IMR-90 (cell line): ENCODE measurements at regions not wholly inside any gene's neighbourhood (a gene's known extent, or its start where the extent isn't known, plus 50 kb on each side); places are given as distances from the start of the nearest gene placed in this dataset.

Source experiments
- ATAC-seq: fragments of 200-7000 bp; cut with Tn5 transposase; 2 replicates; pipeline ENCODE4 v1.9.1; 2020; ENCODE audit warnings: low read depth, mild to moderate bottlenecking, moderate library complexity
- BruUV-seq: library from RNA; stranded (reverse); fragments of 400-500 nt; replicated peaks from 2 replicates; lab custom pipeline; 2021; lab: Mats Ljungman, UMichigan
- CTCF ChIA-PET: fragments of 300-600 bp; formaldehyde crosslinking; extraction: SDS; loops from one replicate; lab custom pipeline; 2021; ENCODE audit warnings: antibody characterized with exemption; lab: Yijun Ruan, JAX
- POLR2A ChIA-PET: fragments of 300-600 bp; sonication (Branson Sonifier 250); formaldehyde crosslinking; loops from one replicate; lab custom pipeline; 2022; ENCODE audit warnings: antibody characterized with exemption; ENCODE audit not compliant: unreplicated experiment; lab: Charles Lee
- DNase-seq: peaks from one replicate; pipeline ENCODE4 v3.0.0; 2013
- H2AFZ ChIP-seq: replicated peaks from 2 replicates; pipeline ENCODE3; 2013; ENCODE audit warnings: low read length, mild to moderate bottlenecking; ENCODE audit not compliant: poor library complexity
- H2AK5ac ChIP-seq: 2 replicates; pipeline ENCODE4 v1.6.1; 2013; ENCODE audit warnings: low read depth, low read length, inconsistent platforms
- H2AK9ac ChIP-seq: replicated peaks from 2 replicates; pipeline ENCODE3; 2013; ENCODE audit warnings: mild to moderate bottlenecking, low read depth, low read length, moderate library complexity; ENCODE audit not compliant: poor library complexity
- H2BK120ac ChIP-seq: 2 replicates; pipeline ENCODE4 v1.6.1; 2013; ENCODE audit warnings: low read depth, low read length, inconsistent platforms
- H2BK15ac ChIP-seq: 3 replicates; pipeline ENCODE4 v1.6.1; 2013; ENCODE audit warnings: low read depth, low read length, inconsistent platforms
- H2BK20ac ChIP-seq: 2 replicates; pipeline ENCODE4 v1.6.1; 2013; ENCODE audit warnings: low read depth, mild to moderate bottlenecking, inconsistent platforms, low read length, moderate library complexity
- H2BK5ac ChIP-seq: 2 replicates; pipeline ENCODE4 v1.6.1; 2013; ENCODE audit warnings: mild to moderate bottlenecking, low read depth, low read length, inconsistent platforms; ENCODE audit not compliant: poor library complexity, severe bottlenecking
- H3K14ac ChIP-seq: replicated peaks from 2 replicates; pipeline ENCODE4 v1.6.1; 2013; ENCODE audit warnings: low read depth, low read length, inconsistent platforms
- H3K18ac ChIP-seq: 2 replicates; pipeline ENCODE4 v1.6.1; 2013; ENCODE audit warnings: low read depth, low read length, control low read depth
- H3K23ac ChIP-seq: 2 replicates; pipeline ENCODE4 v1.6.1; 2013; ENCODE audit warnings: low read depth, low read length, inconsistent platforms
- H3K27ac ChIP-seq: 2 replicates; pipeline ENCODE4 v1.5.1; 2013; ENCODE audit warnings: mild to moderate bottlenecking, control low read depth, low read length; ENCODE audit not compliant: insufficient read depth
- H3K27me3 ChIP-seq: 2 replicates; pipeline ENCODE4 v1.6.1; 2013; ENCODE audit warnings: low read length; ENCODE audit not compliant: control insufficient read depth, insufficient read depth
- H3K36me3 ChIP-seq: 2 replicates; pipeline ENCODE4 v1.6.1; 2013; ENCODE audit warnings: low read length, mixed read lengths; ENCODE audit not compliant: control insufficient read depth, insufficient read depth
- H3K4ac ChIP-seq: 2 replicates; pipeline ENCODE4 v1.6.1; 2013; ENCODE audit warnings: low read depth, low read length, inconsistent platforms
- H3K4me1 ChIP-seq: 2 replicates; pipeline ENCODE4 v1.6.1; 2013; ENCODE audit warnings: low read length, mixed read lengths; ENCODE audit not compliant: control insufficient read depth, insufficient read depth
- H3K4me2 ChIP-seq: 2 replicates; pipeline ENCODE4 v1.6.1; 2013; ENCODE audit warnings: low read depth, mild to moderate bottlenecking, control low read depth, low read length, moderate library complexity
- H3K4me3 ChIP-seq: 2 replicates; pipeline ENCODE4 v1.5.1; 2013; ENCODE audit warnings: low read depth, mild to moderate bottlenecking, control low read depth, low read length, moderate library complexity; ENCODE audit not compliant: insufficient read depth
- H3K56ac ChIP-seq: 2 replicates; pipeline ENCODE4 v1.6.1; 2013; ENCODE audit warnings: low read length, inconsistent platforms; ENCODE audit not compliant: insufficient read depth; ENCODE audit errors: extremely low read depth
- H3K79me1 ChIP-seq, 2 experiments: 2 replicates each; pipeline ENCODE4 v1.6.1; 2013; ENCODE audit warnings: low read length in 2 of 2, inconsistent platforms in 1 of 2, low read depth in 1 of 2
- H3K9ac ChIP-seq: 2 replicates; pipeline ENCODE4 v1.6.1; 2013; ENCODE audit warnings: low read depth, low read length, control low read depth
- H3K9me1 ChIP-seq: 2 replicates; pipeline ENCODE4 v1.6.1; 2013; ENCODE audit warnings: low read length, inconsistent platforms; ENCODE audit not compliant: insufficient read depth
- H3K9me3 ChIP-seq: 2 replicates; pipeline ENCODE4 v1.6.1; 2013; ENCODE audit warnings: low read length; ENCODE audit not compliant: control insufficient read depth, insufficient read depth
- H4K20me1 ChIP-seq: 2 replicates; pipeline ENCODE4 v1.6.1; 2013; ENCODE audit warnings: low read length, inconsistent platforms; ENCODE audit not compliant: insufficient read depth
- H4K5ac ChIP-seq: 2 replicates; pipeline ENCODE4 v1.6.1; 2013; ENCODE audit warnings: mild to moderate bottlenecking, low read depth, low read length, control low read depth
- H4K8ac ChIP-seq, 2 experiments: 2 replicates each; pipeline ENCODE4 v1.6.1; 2013; ENCODE audit warnings: low read depth in 2 of 2, low read length in 2 of 2, control low read depth in 1 of 2, inconsistent platforms in 1 of 2
- H4K91ac ChIP-seq: 2 replicates; pipeline ENCODE4 v1.6.1; 2013; ENCODE audit warnings: low read depth, low read length, inconsistent platforms; ENCODE audit not compliant: insufficient read depth
- BHLHE40 ChIP-seq: fragments of 150-350 bp; IDR thresholded peaks from 2 replicates; pipeline ENCODE4 v1.6.1; 2016; ENCODE audit warnings: mild to moderate bottlenecking, low read depth, low read length
- CEBPB ChIP-seq: IDR thresholded peaks from 2 replicates; pipeline ENCODE4 v1.6.1; 2012; ENCODE audit warnings: low read depth, low read length, improper control_type of control experiment
- CHD1 ChIP-seq: IDR thresholded peaks from 2 replicates; pipeline ENCODE4 v1.6.1; 2012; ENCODE audit warnings: low read depth, low read length, improper control_type of control experiment
- CTCF ChIP-seq: conservative IDR thresholded peaks from 2 replicates; pipeline ENCODE4 v1.5.1; 2012; ENCODE audit warnings: mild to moderate bottlenecking, low read depth, low read length, improper control_type of control experiment
- FOS ChIP-seq: fragments of 150-350 bp; IDR thresholded peaks from 2 replicates; pipeline ENCODE4 v1.6.1; 2016; ENCODE audit warnings: low read depth, low read length
- MAFK ChIP-seq: IDR thresholded peaks from 2 replicates; pipeline ENCODE4 v1.6.1; 2012; ENCODE audit warnings: low read depth, low read length, improper control_type of control experiment
- MAZ ChIP-seq: IDR thresholded peaks from 2 replicates; pipeline ENCODE4 v1.6.1; 2012; ENCODE audit warnings: low read depth, mild to moderate bottlenecking, low read length, improper control_type of control experiment, moderate library complexity, borderline replicate concordance
- MXI1 ChIP-seq: IDR thresholded peaks from 2 replicates; pipeline ENCODE4 v1.6.1; 2012; ENCODE audit warnings: low read depth, mild to moderate bottlenecking, low read length, moderate library complexity, borderline replicate concordance
- NFE2L2 ChIP-seq: fragments of 150-350 bp; IDR thresholded peaks from 2 replicates; pipeline ENCODE4 v1.6.1; 2016; ENCODE audit warnings: low read depth, mild to moderate bottlenecking, low read length
- POLR2A ChIP-seq: IDR thresholded peaks from 2 replicates; pipeline ENCODE4 v1.6.1; 2012; ENCODE audit warnings: mild to moderate bottlenecking, low read depth, low read length
- RAD21 ChIP-seq: IDR thresholded peaks from 2 replicates; pipeline ENCODE4 v1.6.1; 2012; ENCODE audit warnings: low read length, improper control_type of control experiment
- RCOR1 ChIP-seq: IDR thresholded peaks from 2 replicates; pipeline ENCODE4 v1.6.1; 2012; ENCODE audit warnings: mild to moderate bottlenecking, low read length, improper control_type of control experiment; ENCODE audit not compliant: insufficient replicate concordance
- RFX5 ChIP-seq: IDR thresholded peaks from 2 replicates; pipeline ENCODE4 v1.8.0; 2012; ENCODE audit warnings: low read depth, mild to moderate bottlenecking, low read length, moderate library complexity
- SMC3 ChIP-seq: fragments of 150-350 bp; IDR thresholded peaks from 2 replicates; pipeline ENCODE4 v1.6.1; 2016; ENCODE audit warnings: low read depth, mild to moderate bottlenecking, antibody characterized with exemption, low read length, moderate library complexity
- USF2 ChIP-seq: fragments of 150-350 bp; IDR thresholded peaks from 2 replicates; pipeline ENCODE4 v1.6.1; 2017; ENCODE audit warnings: mild to moderate bottlenecking, antibody characterized with exemption, low read length, low read depth
- WGBS, 2 experiments: methylation state at CpG; one replicate each; pipeline versions ENCODE4 v1.1.5 to v1.1.7; 2013; ENCODE audit warnings: missing lambda C conversion rate in 2 of 2; ENCODE audit not compliant: insufficient read length in 1 of 2; ENCODE audit errors: extremely low coverage in 2 of 2; 5-methylcytosine and 5-hydroxymethylcytosine counted together
- dilution Hi-C: fragments of 300-500 bp; cut with HindIII; formaldehyde crosslinking; loops from one replicate; pipeline ENCODE4 v1.14.3; 2018; ENCODE audit warnings: low sequenced_read_pairs; ENCODE audit not compliant: unreplicated experiment
- in situ Hi-C: fragments of 300-500 bp; cut with MboI; formaldehyde crosslinking; loops from 3 replicates; pipeline ENCODE4 v1.14.3; 2019; ENCODE audit warnings: low sequenced_read_pairs, inconsistent platforms, mixed read lengths
- intact Hi-C: fragments of 100-400 bp; cut with micrococcal nuclease; formaldehyde crosslinking; loops from 2 replicates; pipeline ENCODE4 v1.10.0; 2022
- TF ChIP-seq, protein P1 (sequence below): fragments of 150-350 bp; IDR thresholded peaks from 2 replicates; pipeline ENCODE4 v1.6.1; 2016; ENCODE audit warnings: low read depth, mild to moderate bottlenecking, low read length, moderate library complexity, borderline replicate concordance

DNA sequence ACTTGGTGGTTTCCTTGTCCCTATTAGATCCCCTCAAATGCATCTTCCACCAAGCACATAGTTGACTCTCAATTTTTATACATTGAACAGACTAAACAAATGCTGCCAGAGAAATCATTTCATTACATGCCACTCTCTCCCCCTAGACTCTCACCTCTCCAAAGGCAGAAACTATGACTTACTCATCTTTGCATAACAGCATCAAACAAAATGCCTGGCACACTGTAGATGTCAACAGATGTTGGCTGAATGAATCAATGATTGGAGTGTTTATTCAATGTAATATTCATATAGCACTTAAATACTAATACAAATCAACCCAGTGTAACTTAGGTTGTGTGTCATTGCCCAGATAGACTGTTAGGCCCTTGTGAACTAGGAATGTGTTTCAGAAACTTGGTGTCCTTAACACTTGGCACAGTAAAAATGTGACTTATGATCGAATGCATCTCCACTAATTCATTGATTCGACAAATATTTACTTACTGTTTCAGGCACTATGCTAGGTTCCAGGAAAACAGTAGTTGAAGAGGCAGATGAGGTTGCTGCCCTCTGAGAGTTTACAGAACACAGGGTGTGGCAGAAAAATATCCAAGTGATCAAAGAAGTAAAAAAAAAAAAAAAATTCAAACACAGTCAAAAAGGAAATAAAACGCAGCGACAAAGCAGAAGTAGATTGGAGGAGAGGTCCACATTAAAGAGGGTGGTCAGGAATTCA, 188.5 kb upstream of the LRRN1 start:
- Histone ChIP-seq H3K36me3 (no peaks in the 10 kb centered on the region), H3K23ac (no peak overlapping the region), H2BK5ac (no peak overlapping the region), H4K91ac (no peak overlapping the region), H4K8ac (no peak overlapping the region), H2AK9ac (no peak overlapping the region), H4K20me1 (no peaks in the 10 kb centered on the region), H2AFZ (no peak overlapping the region), H3K56ac (no peak overlapping the region), H3K27ac (no peak overlapping the region), H3K9ac (no peak overlapping the region), H3K9me3 (peaks cover 15% of the 10 kb centered on the region), H3K4me1 (no peaks in the 10 kb centered on the region), H4K5ac (no peak overlapping the region), H3K14ac (no peak overlapping the region), H3K4me2 (no peak overlapping the region), H3K18ac (no peak overlapping the region), H3K4ac (no peak overlapping the region), H2BK20ac (no peak overlapping the region), H2AK5ac (no peak overlapping the region), H3K79me1 (no peaks in the 10 kb centered on the region), H2BK15ac (no peak overlapping the region), H3K4me3 (no peak overlapping the region), H2BK120ac (no peak overlapping the region), H3K27me3 (no peaks in the 10 kb centered on the region), H3K9me1 (no peaks in the 10 kb centered on the region)
- dilution Hi-C loops, result no loop called here
- ATAC-seq (no peak), DNase-seq (no peak)
- POLR2A ChIA-PET, result no interaction called here
- WGBS, 2 experiments, result no CpG with 5 or more reads among the region's 4 CpGs
- TF ChIP-seq USF2 (no peak), SMC3 (no peak), FOS (no peak), RFX5 (no peak), RAD21 (no peak), BHLHE40 (no peak), NFE2L2 (no peak), CHD1 (no peak), POLR2A (no peak), CEBPB (no peak), MAFK (no peak), CTCF (no peak), MXI1 (no peak), MAZ (no peak), RCOR1 (no peak)
- TF ChIP-seq, protein P1, sequence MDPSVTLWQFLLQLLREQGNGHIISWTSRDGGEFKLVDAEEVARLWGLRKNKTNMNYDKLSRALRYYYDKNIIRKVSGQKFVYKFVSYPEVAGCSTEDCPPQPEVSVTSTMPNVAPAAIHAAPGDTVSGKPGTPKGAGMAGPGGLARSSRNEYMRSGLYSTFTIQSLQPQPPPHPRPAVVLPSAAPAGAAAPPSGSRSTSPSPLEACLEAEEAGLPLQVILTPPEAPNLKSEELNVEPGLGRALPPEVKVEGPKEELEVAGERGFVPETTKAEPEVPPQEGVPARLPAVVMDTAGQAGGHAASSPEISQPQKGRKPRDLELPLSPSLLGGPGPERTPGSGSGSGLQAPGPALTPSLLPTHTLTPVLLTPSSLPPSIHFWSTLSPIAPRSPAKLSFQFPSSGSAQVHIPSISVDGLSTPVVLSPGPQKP, result no peak
- in situ Hi-C loops, result no loop called here
- intact Hi-C loops, result no loop called here
- no TSS peak for BruUV-seq
- CTCF ChIA-PET, result no interaction called here
